HG03354 (cell line): ENCODE measurements at regions not wholly inside any gene's neighbourhood (a gene's known extent, or its start where the extent isn't known, plus 50 kb on each side); places are given as distances from the start of the nearest gene placed in this dataset.
"Not testable (repeated sequence)": the region's sequence is repeated elsewhere in the genome, so short reads cannot be mapped to it uniquely, and the experiment has no call there.

Experiments
- ATAC-seq: cut with Tn5 transposase; IDR thresholded peaks from one replicate; pipeline ENCODE4 v1.9.1; 2021; ENCODE audit warnings: mild to moderate bottlenecking; ENCODE audit not compliant: unreplicated experiment, poor library complexity, severe bottlenecking

- ATAC-seq: no peak
These were observed 107.7 kb upstream of the PLSCR5 start for GRCh38 chr3:146712806-146713205.

GRCh38 chr3:146709969-146710368 is 104.8 kb upstream of the PLSCR5 start:
- no peak for ATAC-seq

DNA sequence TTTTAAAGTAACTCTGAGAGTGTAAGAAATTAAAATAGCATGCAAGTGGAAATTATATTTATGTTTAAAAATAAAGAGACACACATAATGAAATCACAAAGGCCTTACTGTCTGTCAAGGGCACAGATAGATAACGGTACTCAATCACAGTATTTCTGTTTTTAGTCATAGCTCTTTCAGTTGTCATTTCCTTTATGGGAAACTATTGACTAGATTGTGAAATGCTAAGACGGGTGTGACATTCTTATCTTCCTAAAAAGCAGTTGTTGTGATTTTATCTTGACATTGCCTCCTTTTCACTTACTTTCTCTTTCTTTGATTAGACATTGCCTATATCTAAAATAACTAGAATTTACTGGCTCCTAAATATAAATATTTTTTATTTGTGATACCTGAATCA is 100.1 kb upstream of the PLSCR5 start:
- ATAC-seq: peak; percentile 64

DNA sequence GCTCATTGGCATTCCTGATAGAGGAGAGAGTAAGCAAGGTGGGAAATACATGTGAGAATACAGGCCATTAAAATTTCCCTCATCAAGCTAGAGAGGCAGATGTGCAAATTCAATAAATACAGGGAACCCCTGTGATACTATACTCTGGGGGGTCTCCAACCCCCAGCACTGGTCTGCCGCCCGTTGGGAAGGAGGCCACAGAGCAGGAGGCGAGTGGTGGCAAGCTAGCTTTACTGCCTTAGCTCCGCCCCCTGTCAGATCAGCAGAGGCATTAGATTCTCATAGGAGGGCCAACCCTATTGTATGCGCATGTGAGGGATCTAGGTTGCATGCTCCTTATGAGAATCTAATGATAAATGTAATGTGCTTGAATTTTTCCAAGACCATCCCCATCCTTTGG is 97.1 kb upstream of the PLSCR5 start:
- no peak for ATAC-seq

DNA sequence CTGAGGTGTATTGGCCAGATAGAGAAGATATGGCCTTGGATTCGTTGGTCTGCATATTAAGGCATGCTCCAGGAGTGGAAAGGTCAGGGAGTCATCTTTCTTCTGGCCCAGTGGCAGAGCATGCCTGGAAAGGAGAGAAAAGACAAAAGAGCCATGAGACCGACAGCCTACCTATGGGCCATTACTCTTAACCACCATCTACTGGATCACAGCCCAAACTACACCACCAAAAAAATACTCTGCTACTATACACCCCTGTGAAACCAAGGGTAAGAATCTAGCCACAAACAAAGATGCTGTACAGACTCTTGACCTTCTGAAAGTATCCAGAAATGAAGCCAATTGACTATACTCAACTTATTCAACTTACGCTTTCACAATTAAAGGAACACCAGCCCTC is 96.1 kb upstream of the PLSCR5 start:
- no peak for ATAC-seq

DNA sequence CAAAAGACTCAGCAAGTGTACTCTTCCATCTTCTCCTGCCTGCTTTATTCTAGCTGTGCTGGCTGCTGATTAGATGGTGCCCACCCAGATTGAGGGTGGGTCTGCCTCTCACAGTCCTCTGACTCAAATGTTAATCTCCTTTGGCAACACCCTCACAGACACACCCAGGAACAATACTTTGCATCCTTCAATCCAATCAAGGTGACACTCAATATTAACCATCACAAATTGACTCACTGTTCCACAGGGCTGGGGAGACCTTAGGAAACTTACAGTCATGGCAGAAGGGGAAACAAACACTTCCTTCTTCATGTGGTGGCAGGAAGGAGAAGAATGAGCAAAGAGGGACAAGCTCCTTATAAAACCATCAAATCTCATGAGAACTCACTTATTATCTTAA is 94.9 kb upstream of the PLSCR5 start:
- not testable (repeated sequence) for ATAC-seq

- ATAC-seq: no peak
These were observed 87.1 kb upstream of the PLSCR5 start for GRCh38 chr3:146692254-146692653.

- ATAC-seq: no peak
These were observed 80.1 kb upstream of the PLSCR5 start for GRCh38 chr3:146685050-146685814.

DNA sequence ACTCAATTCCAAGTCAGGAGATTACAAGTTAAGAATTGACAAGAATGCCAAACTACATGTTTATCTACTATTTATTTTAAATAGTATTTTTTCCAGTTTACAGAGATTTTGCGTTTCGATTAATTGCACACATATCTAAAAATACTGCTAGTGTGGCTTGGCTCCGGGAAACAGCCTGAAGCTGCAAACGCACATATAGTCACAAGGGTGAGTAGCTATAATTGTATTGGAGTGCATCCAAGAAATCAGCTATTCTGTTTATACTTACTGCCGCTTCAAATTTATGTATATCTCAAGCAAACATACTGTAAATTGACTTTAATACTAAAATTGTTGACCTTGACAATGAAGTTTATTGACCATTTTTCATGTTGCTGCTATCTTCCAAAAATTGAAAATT is 77.0 kb upstream of the PLSCR5 start:
- no peak for ATAC-seq

- no peak for ATAC-seq
These were observed 75.5 kb upstream of the PLSCR5 start for GRCh38 chr3:146680617-146681016.

GRCh38 chr3:146679995-146680394 is 74.8 kb upstream of the PLSCR5 start:
- ATAC-seq: no peak

GRCh38 chr3:146679191-146679590 is 74.0 kb upstream of the PLSCR5 start:
- ATAC-seq: no peak

GRCh38 chr3:146672941-146673340 is 67.8 kb upstream of the PLSCR5 start:
- ATAC-seq: no peak

GRCh38 chr3:146664403-146664802 is 59.3 kb upstream of the PLSCR5 start:
- no peak for ATAC-seq

DNA sequence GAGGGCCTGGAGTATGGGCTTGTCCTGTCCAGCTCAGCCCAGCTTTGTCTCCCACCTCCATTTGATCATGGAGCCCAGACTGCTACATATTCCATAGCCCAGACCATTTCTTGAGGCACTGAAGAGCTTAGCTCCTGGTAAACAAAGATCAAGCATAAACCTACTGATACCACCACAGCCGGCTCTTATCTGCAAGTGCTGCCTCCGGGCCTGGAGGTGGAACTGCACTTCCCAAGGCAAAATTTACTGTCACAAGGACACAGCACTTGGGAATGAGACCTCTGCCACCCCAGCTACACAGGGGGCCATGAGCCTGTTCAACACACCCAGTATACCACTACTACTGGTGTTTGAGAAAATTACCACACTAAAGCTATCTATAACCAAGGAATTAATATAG is 53.7 kb upstream of the PLSCR5 start:
- ATAC-seq: no peak

GRCh38 chr3:146655333-146655996 is 50.3 kb upstream of the PLSCR5 start:
- ATAC-seq: no peak
